B cell (primary cell): ENCODE measurements at regions not wholly inside any gene's neighbourhood (a gene's known extent, or its start where the extent isn't known, plus 50 kb on each side); places are given as distances from the start of the nearest gene placed in this dataset.

Experiments
- CTCF ChIP-seq: fragments of 200-600 bp; IDR thresholded peaks from one replicate; pipeline ENCODE4 v1.8.0; 2022; ENCODE audit warnings: antibody characterized with exemption, mild to moderate bottlenecking
- EZH2 ChIP-seq: IDR thresholded peaks from 2 replicates; pipeline ENCODE4 v1.6.1; 2012; ENCODE audit warnings: borderline replicate concordance, low read depth, mild to moderate bottlenecking, moderate library complexity, low read length; ENCODE audit not compliant: insufficient read depth, poor library complexity, severe bottlenecking

GRCh38 chr12:92324849-92325500, 179.3 kb upstream of the BTG1 start:
- no peak for TF ChIP-seq CTCF
- TF ChIP-seq EZH2 = no peak
